ENCODE measurements at regions not wholly inside any gene's neighbourhood (a gene's known extent, or its start where the extent isn't known, plus 50 kb on each side); places are given as distances from the start of the nearest gene placed in this dataset.

GRCh38 chr6:134701301-134701700 is 248.6 kb downstream of the ALDH8A1 start:
- no peak overlapping the region for H3K9ac ChIP-seq (ENCODE audit: low read depth in 2 of 2, low read length in 2 of 2)
- H3K9me3 ChIP-seq = no peaks in the 10 kb centered on the region
- TF ChIP-seq CTCF (IDR thresholded peaks at IDR 0.05) = no peak
- intact Hi-C loops (cut with DNase I) = no loop called here
- no peak for DNase-seq
- no peak overlapping the region for H3K27ac ChIP-seq
- H3K36me3 ChIP-seq = no peaks in the 10 kb centered on the region
- H3K4me1 ChIP-seq = no peaks in the 10 kb centered on the region
- H3K4me3 ChIP-seq = no peak overlapping the region
- H3K27me3 ChIP-seq = no peaks in the 10 kb centered on the region

- Histone ChIP-seq H3K4me3 (no peak overlapping the region), H3K9ac (ENCODE audit: low read depth in 2 of 2, low read length in 2 of 2) (no peak overlapping the region), H3K27me3 (no peaks in the 10 kb centered on the region), H3K36me3 (no peaks in the 10 kb centered on the region), H3K9me3 (no peaks in the 10 kb centered on the region), H3K4me1 (no peaks in the 10 kb centered on the region), H3K27ac (no peak overlapping the region)
- intact Hi-C loops (cut with DNase I) = no loop called here
- no peak for DNase-seq
- no peak for TF ChIP-seq CTCF (IDR thresholded peaks at IDR 0.05)
These were observed 251.7 kb downstream of the ALDH8A1 start for GRCh38 chr6:134698228-134698627.

GRCh38 chr6:134692008-134692407 is 257.9 kb downstream of the ALDH8A1 start:
- H3K4me3 ChIP-seq = no peak overlapping the region
- no peaks in the 10 kb centered on the region for H3K9me3 ChIP-seq
- no peaks in the 10 kb centered on the region for H3K4me1 ChIP-seq
- no peaks in the 10 kb centered on the region for H3K36me3 ChIP-seq
- no peak overlapping the region for H3K9ac ChIP-seq (ENCODE audit: low read depth in 2 of 2, low read length in 2 of 2)
- no peaks in the 10 kb centered on the region for H3K27me3 ChIP-seq
- no peak for DNase-seq
- intact Hi-C loops (cut with DNase I) = no loop called here
- no peak for TF ChIP-seq CTCF (IDR thresholded peaks at IDR 0.05)
- no peak overlapping the region for H3K27ac ChIP-seq

GRCh38 chr6:134691180-134691579 is 258.7 kb downstream of the ALDH8A1 start:
- Histone ChIP-seq H3K27ac (no peak overlapping the region), H3K9ac (ENCODE audit: low read depth in 2 of 2, low read length in 2 of 2) (no peak overlapping the region), H3K9me3 (no peaks in the 10 kb centered on the region), H3K27me3 (no peaks in the 10 kb centered on the region), H3K4me3 (no peak overlapping the region), H3K36me3 (no peaks in the 10 kb centered on the region), H3K4me1 (no peaks in the 10 kb centered on the region)
- DNase-seq = no peak
- TF ChIP-seq CTCF (IDR thresholded peaks at IDR 0.05) = no peak
- intact Hi-C loops (cut with DNase I) = no loop called here

GRCh38 chr6:134690048-134690447 is 259.9 kb downstream of the ALDH8A1 start:
- intact Hi-C loops (cut with DNase I) = no loop called here
- TF ChIP-seq CTCF (IDR thresholded peaks at IDR 0.05) = no peak
- Histone ChIP-seq H3K27me3 (no peaks in the 10 kb centered on the region), H3K4me1 (no peaks in the 10 kb centered on the region), H3K9ac (ENCODE audit: low read depth in 2 of 2, low read length in 2 of 2) (no peak overlapping the region), H3K27ac (no peak overlapping the region), H3K36me3 (no peaks in the 10 kb centered on the region), H3K4me3 (no peak overlapping the region), H3K9me3 (no peaks in the 10 kb centered on the region)
- no peak for DNase-seq

- DNase-seq = no peak
- no peak for TF ChIP-seq CTCF (IDR thresholded peaks at IDR 0.05)
- no peaks in the 10 kb centered on the region for H3K9me3 ChIP-seq
- no peaks in the 10 kb centered on the region for H3K4me1 ChIP-seq
- H3K27me3 ChIP-seq = no peaks in the 10 kb centered on the region
- H3K36me3 ChIP-seq = no peaks in the 10 kb centered on the region
- intact Hi-C loops (cut with DNase I) = no loop called here
- H3K4me3 ChIP-seq = no peak overlapping the region
- no peak overlapping the region for H3K27ac ChIP-seq
- no peak overlapping the region for H3K9ac ChIP-seq (ENCODE audit: low read depth in 2 of 2, low read length in 2 of 2)
These were observed 260.3 kb downstream of the ALDH8A1 start for GRCh38 chr6:134689641-134690040.

Data from colonic mucosa (tissue), 4 donors.